ENCODE measurements at regions not wholly inside any gene's neighbourhood (a gene's known extent, or its start where the extent isn't known, plus 50 kb on each side); places are given as distances from the start of the nearest gene placed in this dataset.

- ATAC-seq (ENCODE audit: low FRiP score) (no peak), DNase-seq (ENCODE audit: low spot score) (no peak)
- TF ChIP-seq CTCF (IDR thresholded peaks at IDR 0.05) = no peak
Observed at GRCh38 chr6:96302991-96303390, 218.6 kb upstream of the UFL1 start.

GRCh38 chr6:96304997-96305396 is 216.6 kb upstream of the UFL1 start:
- ATAC-seq (ENCODE audit: low FRiP score) (no peak), DNase-seq (ENCODE audit: low spot score) (no peak)
- no peak for TF ChIP-seq CTCF (IDR thresholded peaks at IDR 0.05)

GRCh38 chr6:96330884-96331283 is 190.7 kb upstream of the UFL1 start:
- TF ChIP-seq CTCF (IDR thresholded peaks at IDR 0.05) = no peak
- ATAC-seq (ENCODE audit: low FRiP score) = no peak
- no peak for DNase-seq (ENCODE audit: low spot score)

GRCh38 chr6:96340164-96340563 is 181.4 kb upstream of the UFL1 start:
- DNase-seq (ENCODE audit: low spot score) (no peak), ATAC-seq (ENCODE audit: low FRiP score) (no peak)
- TF ChIP-seq CTCF (IDR thresholded peaks at IDR 0.05) = no peak

GRCh38 chr6:96345501-96345900 is 176.1 kb upstream of the UFL1 start:
- ATAC-seq (ENCODE audit: low FRiP score) = no peak
- DNase-seq (ENCODE audit: low spot score) = no peak
- no peak for TF ChIP-seq CTCF (IDR thresholded peaks at IDR 0.05)

- ATAC-seq (ENCODE audit: low FRiP score) = no peak
- no peak for TF ChIP-seq CTCF (IDR thresholded peaks at IDR 0.05)
- DNase-seq (ENCODE audit: low spot score) = no peak
Observed at GRCh38 chr6:96381246-96381645, 140.4 kb upstream of the UFL1 start.

- no peak for DNase-seq (ENCODE audit: low spot score)
- no peak for TF ChIP-seq CTCF (IDR thresholded peaks at IDR 0.05)
- ATAC-seq (ENCODE audit: low FRiP score) = no peak
Observed at GRCh38 chr6:96391776-96392360, 129.7 kb upstream of the UFL1 start.

Measured in omental fat pad (tissue), 3 donors.